ENCODE measurements at regions not wholly inside any gene's neighbourhood (a gene's known extent, or its start where the extent isn't known, plus 50 kb on each side); places are given as distances from the start of the nearest gene placed in this dataset.

DNA sequence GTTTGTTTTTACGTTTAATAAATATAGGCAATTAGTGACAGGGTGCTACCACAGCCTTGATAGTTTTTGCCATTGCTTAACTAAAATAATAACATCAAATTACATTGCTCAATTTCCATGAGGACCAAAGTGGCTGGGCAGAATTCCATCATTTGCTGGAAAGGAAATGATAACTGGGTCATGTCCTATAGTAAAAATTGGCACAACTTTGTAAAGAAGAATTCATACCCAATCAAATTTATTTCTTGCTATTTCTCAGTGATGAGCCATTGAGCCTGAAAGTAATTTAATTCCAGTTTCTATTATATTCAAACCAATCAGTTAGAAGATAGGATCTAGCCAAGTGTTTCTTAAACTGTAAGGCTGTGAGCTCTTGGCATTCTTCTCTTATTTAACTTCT lies 102.2 kb upstream of the CTTNBP2 start:
- TF ChIP-seq EZH2 (IDR thresholded peaks at IDR 0.05; ENCODE audit: insufficient read depth, poor library complexity, severe bottlenecking) = no peak
- TF ChIP-seq EZH2phosphoT487 (IDR thresholded peaks at IDR 0.05; ENCODE audit: insufficient read depth, low read depth) = no peak

Data from GM23248 (cell line).